ENCODE measurements at regions not wholly inside any gene's neighbourhood (a gene's known extent, or its start where the extent isn't known, plus 50 kb on each side); places are given as distances from the start of the nearest gene placed in this dataset.
"Not testable (repeated sequence)": the region's sequence is repeated elsewhere in the genome, so short reads cannot be mapped to it uniquely, and the experiment has no call there.

- WGBS (ENCODE audit: low lambda C conversion rate, missing lambda C conversion rate): 74% methylated on average over 9 of the region's 9 CpGs
- H3K4me1 ChIP-seq (ENCODE audit: insufficient read depth): no peaks in the 10 kb centered on the region
- H4K20me1 ChIP-seq (ENCODE audit: insufficient read depth, poor library complexity, severe bottlenecking): no peaks in the 10 kb centered on the region
- H3K79me2 ChIP-seq: no peaks in the 10 kb centered on the region
- H2AFZ ChIP-seq: no peak overlapping the region
- H3K36me3 ChIP-seq (replicated peaks; ENCODE audit: insufficient read depth, low read depth): no peaks in the 10 kb centered on the region
- no peaks in the 10 kb centered on the region for H3K27me3 ChIP-seq
- H3K27ac ChIP-seq: no peak overlapping the region
- no peak for DNase-seq (ENCODE audit: low spot score)
- no peak overlapping the region for H3K4me3 ChIP-seq
- no peak for TF ChIP-seq EZH2 (IDR thresholded peaks at IDR 0.05; ENCODE audit: borderline replicate concordance)
- no peak for TF ChIP-seq EZH2phosphoT487 (IDR thresholded peaks at IDR 0.05; ENCODE audit: low read depth, severe bottlenecking, unreplicated experiment)
- TF ChIP-seq CTCF (IDR thresholded peaks at IDR 0.05; ENCODE audit: poor library complexity): no peak
- H3K9me2 ChIP-seq (replicated peaks; ENCODE audit: insufficient read depth): no peaks in the 10 kb centered on the region
- no peaks in the 10 kb centered on the region for H3K9me3 ChIP-seq (ENCODE audit: low read depth)
- H3K4me2 ChIP-seq: no peak overlapping the region
Measured at GRCh38 chr1:14421977-14422609, 176.4 kb upstream of the KAZN start.

DNA sequence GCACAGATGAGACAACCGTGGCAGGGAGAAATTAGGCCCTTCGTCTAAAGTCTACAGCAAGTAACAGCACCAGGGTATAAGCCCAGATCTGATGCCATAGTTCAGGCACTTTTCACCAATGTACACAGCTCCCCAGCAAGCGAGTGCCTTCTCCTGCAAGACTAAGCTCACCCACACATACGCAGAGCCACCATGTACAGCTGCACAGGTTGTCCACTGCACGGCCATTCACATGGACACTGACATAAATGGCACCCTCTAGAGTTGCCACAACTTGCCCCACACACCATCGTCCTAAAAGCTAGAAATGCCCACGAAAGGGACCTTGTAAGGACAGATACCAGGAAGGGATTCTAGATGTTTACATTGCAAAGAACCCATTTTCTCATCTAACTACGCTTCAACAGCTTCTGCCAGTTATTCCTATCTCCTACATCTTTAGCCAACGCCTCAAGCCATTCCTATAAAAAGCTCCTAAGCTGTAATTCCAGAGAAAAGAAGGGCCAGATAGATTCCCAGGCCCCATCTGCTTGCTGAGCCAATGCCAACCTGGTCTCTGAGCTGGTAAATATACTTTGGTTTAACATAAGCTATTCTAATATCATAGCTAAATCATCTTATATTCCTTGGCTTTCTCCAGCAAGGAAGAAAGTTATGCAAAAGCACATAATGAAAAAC, 174.0 kb upstream of the KAZN start:
- H3K4me3 ChIP-seq: no peak overlapping the region
- no peaks in the 10 kb centered on the region for H3K9me3 ChIP-seq (ENCODE audit: low read depth)
- no peaks in the 10 kb centered on the region for H3K36me3 ChIP-seq (replicated peaks; ENCODE audit: insufficient read depth, low read depth)
- H3K79me2 ChIP-seq: no peaks in the 10 kb centered on the region
- H3K9me2 ChIP-seq (replicated peaks; ENCODE audit: insufficient read depth): no peaks in the 10 kb centered on the region
- H3K27me3 ChIP-seq: no peaks in the 10 kb centered on the region
- no peaks in the 10 kb centered on the region for H4K20me1 ChIP-seq (ENCODE audit: insufficient read depth, poor library complexity, severe bottlenecking)
- H2AFZ ChIP-seq: no peak overlapping the region
- no peak overlapping the region for H3K4me2 ChIP-seq
- TF ChIP-seq EZH2phosphoT487 (IDR thresholded peaks at IDR 0.05; ENCODE audit: low read depth, severe bottlenecking, unreplicated experiment) (no peak), CTCF (IDR thresholded peaks at IDR 0.05; ENCODE audit: poor library complexity) (no peak), EZH2 (IDR thresholded peaks at IDR 0.05; ENCODE audit: borderline replicate concordance) (no peak)
- H3K4me1 ChIP-seq (ENCODE audit: insufficient read depth): no peaks in the 10 kb centered on the region
- no peak overlapping the region for H3K27ac ChIP-seq
- 85% methylated on average over 9 of the region's 9 CpGs for WGBS (ENCODE audit: low lambda C conversion rate, missing lambda C conversion rate)
- no peak for DNase-seq (ENCODE audit: low spot score)

DNA sequence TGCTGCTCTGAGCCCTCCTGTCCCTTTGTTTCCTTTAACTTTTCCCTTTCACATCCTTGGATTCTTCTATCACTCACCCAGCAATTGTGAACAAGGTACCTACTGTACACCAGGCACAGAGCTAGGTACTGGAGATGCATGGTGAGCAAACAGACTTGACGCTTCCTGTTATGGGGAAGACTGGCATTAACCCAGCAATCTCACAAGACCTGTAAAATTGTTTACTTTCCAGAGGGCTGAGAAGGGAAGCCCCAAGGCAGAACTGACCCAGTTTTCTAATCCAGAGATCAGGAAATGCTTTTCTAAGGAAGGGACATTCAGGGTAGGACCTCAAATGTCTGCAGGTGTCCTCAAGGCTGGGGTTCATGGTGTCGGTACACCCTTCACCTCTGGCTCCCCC, 171.6 kb upstream of the KAZN start:
- 91% methylated on average over 2 of the region's 2 CpGs for WGBS (ENCODE audit: low lambda C conversion rate, missing lambda C conversion rate)
- Histone ChIP-seq H3K4me1 (ENCODE audit: insufficient read depth) (no peaks in the 10 kb centered on the region), H3K79me2 (no peaks in the 10 kb centered on the region), H3K9me2 (replicated peaks; ENCODE audit: insufficient read depth) (no peaks in the 10 kb centered on the region), H3K9me3 (ENCODE audit: low read depth) (no peaks in the 10 kb centered on the region), H3K27me3 (no peaks in the 10 kb centered on the region), H3K4me3 (no peak overlapping the region), H3K36me3 (replicated peaks; ENCODE audit: insufficient read depth, low read depth) (no peaks in the 10 kb centered on the region), H4K20me1 (ENCODE audit: insufficient read depth, poor library complexity, severe bottlenecking) (no peaks in the 10 kb centered on the region), H2AFZ (no peak overlapping the region), H3K27ac (no peak overlapping the region), H3K4me2 (no peak overlapping the region)
- no peak for TF ChIP-seq EZH2phosphoT487 (IDR thresholded peaks at IDR 0.05; ENCODE audit: low read depth, severe bottlenecking, unreplicated experiment)
- DNase-seq (ENCODE audit: low spot score): no peak

DNA sequence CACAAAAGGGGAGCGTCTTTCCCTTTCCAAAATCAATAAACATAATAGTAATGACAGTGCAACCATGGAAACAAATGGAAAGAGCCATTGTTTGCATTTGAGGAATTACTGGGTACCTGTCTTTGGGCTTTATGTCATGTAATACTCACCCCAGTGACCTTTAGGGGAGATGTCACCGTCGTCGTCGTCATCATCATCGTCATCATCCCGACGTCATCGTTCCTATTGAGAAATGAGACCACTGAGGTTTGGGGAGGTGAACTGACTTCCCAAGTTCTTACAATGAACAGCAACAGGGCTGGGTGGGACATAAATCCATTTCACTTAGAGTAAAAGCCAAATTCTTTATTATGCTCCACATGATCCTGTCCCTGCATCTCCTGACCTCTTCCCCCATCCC, 168.9 kb upstream of the KAZN start:
- WGBS (ENCODE audit: low lambda C conversion rate, missing lambda C conversion rate): 96% methylated on average over 9 of the region's 9 CpGs

DNA sequence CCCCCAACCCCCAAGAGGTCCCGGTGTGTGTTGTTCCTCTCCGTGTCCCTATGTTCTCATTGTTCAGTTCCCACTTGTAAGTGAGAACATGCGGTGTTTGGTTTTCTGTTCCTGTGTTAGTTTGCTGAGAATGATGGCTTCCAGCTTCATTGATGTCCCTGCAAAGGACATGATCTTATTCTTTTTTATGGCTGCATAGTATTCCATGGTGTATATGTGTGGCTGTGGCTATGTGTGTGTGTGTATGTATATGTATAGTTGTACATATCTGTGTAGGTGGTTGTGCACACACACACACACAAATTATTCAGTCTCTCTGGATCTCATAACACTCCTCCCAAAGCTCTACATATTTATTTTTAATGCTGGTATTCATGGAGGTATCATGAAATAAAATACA, 165.8 kb upstream of the KAZN start:
- 93% methylated on average over 3 of the region's 3 CpGs for WGBS (ENCODE audit: low lambda C conversion rate, missing lambda C conversion rate)

More for the DNA sequence above, 168.9 kb upstream of the KAZN start:
- Histone ChIP-seq H3K79me2 (no peaks in the 10 kb centered on the region), H2AFZ (no peak overlapping the region), H3K4me2 (no peak overlapping the region), H3K9me2 (replicated peaks; ENCODE audit: insufficient read depth) (no peaks in the 10 kb centered on the region), H3K27ac (no peak overlapping the region), H3K4me3 (no peak overlapping the region), H3K27me3 (no peaks in the 10 kb centered on the region), H3K9me3 (ENCODE audit: low read depth) (no peaks in the 10 kb centered on the region), H3K4me1 (ENCODE audit: insufficient read depth) (no peaks in the 10 kb centered on the region), H4K20me1 (ENCODE audit: insufficient read depth, poor library complexity, severe bottlenecking) (no peaks in the 10 kb centered on the region), H3K36me3 (replicated peaks; ENCODE audit: insufficient read depth, low read depth) (no peaks in the 10 kb centered on the region)
- DNase-seq (ENCODE audit: low spot score): no peak
- TF ChIP-seq CTCF (IDR thresholded peaks at IDR 0.05; ENCODE audit: poor library complexity) (no peak), EZH2 (IDR thresholded peaks at IDR 0.05; ENCODE audit: borderline replicate concordance) (no peak), EZH2phosphoT487 (IDR thresholded peaks at IDR 0.05; ENCODE audit: low read depth, severe bottlenecking, unreplicated experiment) (no peak)

More for the DNA sequence above, 165.8 kb upstream of the KAZN start:
- not testable (repeated sequence) for H3K27me3 ChIP-seq; H3K4me1 ChIP-seq (ENCODE audit: insufficient read depth); H2AFZ ChIP-seq; H3K36me3 ChIP-seq (replicated peaks; ENCODE audit: insufficient read depth, low read depth); DNase-seq (ENCODE audit: low spot score); H3K4me3 ChIP-seq; H3K27ac ChIP-seq; H3K9me3 ChIP-seq (ENCODE audit: low read depth); H3K9me2 ChIP-seq (replicated peaks; ENCODE audit: insufficient read depth); H3K4me2 ChIP-seq; H3K79me2 ChIP-seq; H4K20me1 ChIP-seq (ENCODE audit: insufficient read depth, poor library complexity, severe bottlenecking)

Measured in hepatocyte (in vitro differentiated cells).